T-helper 9 cell (primary cell): ENCODE measurements at regions not wholly inside any gene's neighbourhood (a gene's known extent, or its start where the extent isn't known, plus 50 kb on each side); places are given as distances from the start of the nearest gene placed in this dataset.
"Not testable (repeated sequence)": the region's sequence is repeated elsewhere in the genome, so short reads cannot be mapped to it uniquely, and the experiment has no call there.

ENCODE experiments used
- DNase-seq: peaks from one replicate; pipeline ENCODE4 v3.0.0-alpha.2; 2020

GRCh38 chr16:79998143-79998542 lies 397.6 kb upstream of the MAF start:
- DNase-seq = no peak

DNA sequence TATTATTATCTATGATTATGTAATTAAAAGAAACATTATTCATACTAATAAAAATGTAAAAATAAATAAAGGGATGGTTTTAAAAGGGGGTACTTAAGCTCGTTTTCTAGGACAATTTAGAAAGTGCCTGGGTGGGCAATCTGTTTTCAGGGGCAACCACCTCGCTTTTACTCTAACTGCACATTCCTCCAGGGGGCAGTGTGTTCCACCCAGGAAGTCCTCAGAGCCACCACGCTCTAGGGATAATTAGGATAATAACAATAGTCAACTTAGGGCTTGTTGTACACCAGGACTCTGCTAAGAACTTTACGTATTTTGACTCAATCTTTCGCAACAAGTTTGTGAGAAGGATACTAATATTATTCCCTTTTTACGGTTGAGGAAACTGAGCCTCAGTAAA lies 396.7 kb upstream of the MAF start:
- no peak for DNase-seq

DNA sequence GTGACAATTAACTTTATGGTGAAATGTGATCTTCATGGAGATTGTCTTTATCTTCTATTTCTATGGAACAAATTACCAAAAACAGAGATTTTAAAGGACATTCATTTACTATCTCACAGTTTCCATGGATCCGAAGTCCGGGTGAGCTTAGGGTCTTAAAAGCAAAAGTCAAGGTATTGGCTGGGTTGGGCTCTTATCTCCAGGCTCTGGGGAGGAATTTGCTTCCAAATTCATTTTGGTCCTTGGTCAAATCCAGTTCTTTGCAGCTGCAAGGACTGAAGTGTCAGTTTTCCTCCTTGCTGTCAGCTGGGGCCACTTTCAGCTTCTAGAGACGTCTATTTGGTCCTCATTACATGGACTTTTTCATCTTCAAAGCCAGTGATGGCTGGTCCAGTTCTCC lies 395.8 kb upstream of the MAF start:
- DNase-seq = no peak

DNA sequence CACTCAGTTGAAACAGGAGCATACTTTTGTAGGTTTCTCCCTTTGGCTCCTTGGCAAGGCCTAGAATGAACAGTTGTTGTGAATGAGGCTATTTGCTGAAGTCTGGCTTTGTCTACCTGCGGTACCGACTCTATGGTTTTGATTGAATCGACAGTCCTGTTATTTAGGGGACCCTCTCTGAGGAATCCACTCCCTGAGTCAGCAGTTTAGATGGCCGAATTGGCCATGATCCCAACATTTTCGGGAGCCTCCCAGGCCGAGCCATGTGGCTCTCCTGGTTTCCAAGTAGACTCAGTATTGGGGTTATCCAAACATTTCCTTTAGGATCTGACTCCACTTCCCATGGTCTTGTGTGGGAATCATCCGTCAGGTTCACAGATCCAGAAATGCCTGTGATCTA lies 394.8 kb upstream of the MAF start:
- no peak for DNase-seq

DNA sequence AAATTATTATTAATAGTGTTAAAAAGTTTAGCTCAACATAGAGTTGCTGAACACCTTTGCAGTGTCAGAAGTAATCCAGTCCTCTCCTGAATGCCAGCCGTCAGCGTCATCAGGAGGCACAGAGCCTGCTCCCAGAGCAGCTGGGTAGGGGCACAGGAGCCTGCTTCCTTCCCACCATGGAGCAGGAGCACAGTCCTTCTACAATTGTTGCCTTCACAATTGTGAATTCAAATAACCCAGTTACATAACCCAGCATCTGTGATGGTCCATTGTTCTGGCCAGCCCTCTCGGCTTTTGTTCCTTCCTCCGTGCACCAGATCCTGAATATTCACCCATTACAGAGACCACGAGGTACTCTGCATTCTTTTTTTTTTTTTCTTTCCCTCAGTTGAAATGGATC lies 393.9 kb upstream of the MAF start:
- no peak for DNase-seq

DNA sequence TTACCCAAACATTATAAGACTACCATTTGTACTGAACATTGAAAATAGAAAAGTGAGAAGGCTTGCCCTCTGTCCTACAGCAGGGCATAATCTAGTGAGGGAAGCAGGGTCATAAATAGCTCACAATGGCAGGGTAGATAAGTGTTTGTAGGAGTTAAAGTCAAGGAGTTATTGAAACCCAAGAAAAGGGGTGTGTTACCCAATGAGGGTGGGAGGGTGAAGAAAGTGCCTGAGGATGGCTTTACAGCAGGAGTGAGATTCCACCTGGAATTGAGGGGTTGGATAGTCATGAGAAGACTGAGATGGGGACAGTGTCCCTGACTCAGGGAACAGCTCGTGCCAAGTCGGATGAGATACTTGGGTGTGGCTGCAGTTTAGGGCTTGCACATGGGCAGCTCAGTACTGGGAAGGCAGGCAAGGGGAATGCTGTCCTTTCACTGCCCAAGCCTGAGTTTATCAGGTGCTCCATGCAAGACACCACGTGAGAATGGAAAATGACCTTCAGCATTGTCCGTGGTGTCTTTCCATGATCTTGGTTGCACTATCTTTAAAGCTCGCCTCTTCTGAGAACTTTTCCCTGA lies 393.2 kb upstream of the MAF start:
- no peak for DNase-seq

DNA sequence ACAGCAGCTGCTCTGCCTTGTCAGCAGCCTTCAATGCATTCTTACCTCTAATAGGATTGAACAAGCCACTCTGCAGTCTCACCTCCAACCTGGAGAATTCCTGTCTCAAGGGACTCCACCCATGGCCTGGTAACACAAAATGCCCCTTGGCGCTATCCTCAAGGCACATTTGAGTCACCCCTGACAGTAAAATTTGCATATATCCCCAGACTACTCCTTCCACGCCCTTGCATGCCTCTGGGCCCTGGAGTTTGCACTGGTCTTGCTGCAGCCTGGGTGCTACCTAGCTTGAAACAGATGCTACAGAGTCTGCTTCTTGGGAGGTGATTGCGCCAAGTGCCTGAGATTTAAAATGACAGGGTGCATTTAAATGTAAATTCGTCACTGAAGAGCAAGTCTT lies 391.4 kb upstream of the MAF start:
- DNase-seq = no peak

DNA sequence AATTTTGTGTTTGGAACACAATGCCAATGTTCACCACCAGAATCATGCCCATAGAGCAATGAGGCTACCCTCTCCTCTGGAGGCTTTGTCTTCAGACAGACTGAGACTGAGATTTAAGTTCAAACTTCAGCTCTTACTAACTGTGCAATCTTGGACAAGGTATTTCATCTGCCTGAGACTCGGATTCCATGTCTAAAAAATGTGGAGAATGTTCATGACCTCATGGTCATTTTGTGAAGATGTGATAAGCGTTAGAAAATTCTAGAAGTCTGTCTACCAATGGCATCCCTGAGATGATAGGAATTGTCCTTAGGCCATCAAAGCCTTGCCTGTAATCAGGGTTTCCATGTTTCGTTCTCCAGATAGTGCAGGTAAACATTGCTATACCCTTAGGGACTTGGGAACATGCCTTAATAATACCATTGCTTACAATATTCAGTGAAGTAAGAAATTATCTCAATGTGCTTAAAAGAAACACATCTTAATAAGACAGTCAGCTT lies 388.2 kb upstream of the MAF start:
- no peak for DNase-seq

DNA sequence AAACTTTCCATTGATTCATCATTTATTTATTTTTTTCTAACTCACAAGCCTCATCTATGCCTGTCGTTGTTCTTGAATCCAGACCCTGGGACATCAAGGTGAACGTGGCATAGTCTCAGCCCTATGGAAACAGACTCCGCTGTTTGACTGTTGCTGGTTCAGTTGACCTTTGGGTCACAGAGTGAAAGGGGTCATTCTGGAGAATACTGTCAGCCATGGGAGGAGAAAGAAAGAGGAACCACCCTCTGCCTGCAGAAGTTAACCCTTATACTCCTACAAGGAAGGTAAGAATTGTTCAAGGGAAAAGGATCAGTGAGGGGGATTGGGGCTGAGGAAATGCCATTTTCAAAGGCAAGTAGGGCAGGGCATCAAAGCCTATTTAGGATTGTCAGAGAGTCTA lies 387.6 kb upstream of the MAF start:
- no peak for DNase-seq

GRCh38 chr16:79986352-79986751 lies 385.8 kb upstream of the MAF start:
- DNase-seq = no peak

DNA sequence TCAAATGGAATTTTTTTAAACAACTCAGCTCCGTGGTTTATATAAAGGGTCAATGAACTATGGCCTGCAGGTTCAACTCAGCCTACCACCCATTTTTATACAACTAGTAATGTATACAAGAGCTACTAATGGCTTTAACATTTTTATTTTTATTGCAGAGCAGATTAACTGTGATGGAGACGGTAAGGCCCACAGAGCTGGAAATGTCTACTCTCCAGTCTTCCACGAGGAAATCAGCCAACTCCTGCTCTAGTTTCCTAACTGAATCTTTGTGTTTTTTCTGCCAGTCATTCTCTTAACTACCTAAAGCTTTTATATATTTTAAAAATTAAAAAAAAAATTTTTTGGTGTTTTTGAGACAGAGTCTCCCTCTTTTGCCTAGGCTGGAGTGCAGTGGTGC lies 385.1 kb upstream of the MAF start:
- no peak for DNase-seq

DNA sequence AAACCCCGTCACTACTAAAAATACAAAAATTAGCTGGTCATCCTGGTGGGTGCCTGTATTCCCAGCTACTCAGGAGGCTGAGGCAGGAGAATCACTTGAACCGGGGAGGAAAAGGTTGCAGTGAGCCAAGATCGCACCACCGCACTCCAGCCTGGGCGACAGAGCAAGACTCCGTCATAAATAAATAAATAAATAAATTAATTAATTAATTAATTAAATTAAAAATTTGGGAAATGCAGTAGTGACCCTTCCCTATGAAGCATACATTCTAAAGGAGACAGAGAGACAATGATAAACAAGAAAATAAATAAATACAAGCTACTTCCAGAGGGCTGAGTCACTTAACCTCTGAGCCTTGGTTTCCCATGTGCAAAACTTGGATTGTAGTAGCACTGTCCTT lies 383.6 kb upstream of the MAF start:
- not testable (repeated sequence) for DNase-seq

GRCh38 chr16:79982862-79983261 lies 382.3 kb upstream of the MAF start:
- no peak for DNase-seq

DNA sequence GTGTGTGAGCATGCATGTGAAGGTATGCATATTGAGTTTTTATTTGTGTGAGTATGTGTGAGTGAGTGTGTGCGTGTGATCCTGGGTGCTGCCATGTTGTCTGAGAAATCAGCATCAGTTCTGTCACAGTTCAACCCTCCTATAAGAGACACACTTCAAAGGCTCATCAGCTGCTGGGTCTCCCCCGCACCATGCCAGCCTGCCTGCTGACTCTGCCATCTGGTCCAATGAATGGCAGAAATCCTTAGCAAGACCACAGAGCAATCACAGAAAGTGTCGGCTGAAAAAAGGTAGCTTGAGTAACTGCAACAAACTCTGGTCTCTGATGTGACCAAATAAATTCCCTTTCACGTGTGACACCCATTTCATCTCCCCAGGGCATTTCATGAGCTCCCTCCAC lies 381.8 kb upstream of the MAF start:
- DNase-seq = no peak

GRCh38 chr16:79981814-79982213 lies 381.3 kb upstream of the MAF start:
- DNase-seq = no peak

- DNase-seq = no peak
Measured at GRCh38 chr16:79980650-79981521, 380.3 kb upstream of the MAF start.

DNA sequence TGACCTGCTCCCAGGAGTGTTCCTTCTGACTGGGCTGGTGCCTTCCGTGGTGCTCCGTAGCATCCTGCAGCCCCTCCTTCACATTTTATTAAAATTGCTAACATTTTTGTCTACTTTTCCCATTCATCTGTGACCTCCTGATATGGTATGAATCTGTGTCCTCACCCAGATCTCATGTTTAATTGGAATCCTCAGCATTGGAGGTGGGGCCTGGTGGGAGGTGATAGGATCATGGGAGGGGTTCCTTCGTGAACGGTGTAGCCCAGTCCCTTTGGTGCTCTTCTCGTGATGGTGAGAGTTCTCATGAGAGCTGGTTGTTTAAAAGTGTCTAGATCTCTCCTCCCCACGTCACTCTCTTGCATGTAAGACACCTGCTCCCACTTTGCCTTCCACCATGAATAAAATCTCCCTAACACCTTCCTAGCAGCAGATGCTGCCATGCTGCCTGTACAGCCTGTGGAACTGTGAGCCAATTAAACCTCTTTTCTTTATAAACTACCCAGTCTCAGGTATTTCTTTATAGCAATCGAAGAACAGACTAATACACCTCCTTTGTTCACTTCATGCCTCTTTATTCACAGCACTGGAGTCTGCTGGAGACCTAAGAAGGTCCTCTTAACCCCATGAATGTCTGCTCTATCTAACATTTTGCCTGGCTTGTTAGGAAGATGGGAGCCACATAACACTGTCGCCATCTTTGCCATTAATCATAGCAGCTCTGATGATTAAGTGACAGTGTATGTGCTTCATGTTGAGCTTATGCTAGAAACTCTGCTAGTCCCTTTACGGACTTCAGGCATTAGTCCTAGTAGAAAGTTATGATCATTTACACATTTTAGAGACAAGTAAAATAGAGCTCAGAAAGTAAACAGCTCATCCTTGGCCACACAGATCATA lies 377.7 kb upstream of the MAF start:
- DNase-seq = no peak

- no peak for DNase-seq
Measured at GRCh38 chr16:79973320-79973719, 372.8 kb upstream of the MAF start.

- DNase-seq = no peak
Measured at GRCh38 chr16:79972053-79972704, 371.6 kb upstream of the MAF start.

DNA sequence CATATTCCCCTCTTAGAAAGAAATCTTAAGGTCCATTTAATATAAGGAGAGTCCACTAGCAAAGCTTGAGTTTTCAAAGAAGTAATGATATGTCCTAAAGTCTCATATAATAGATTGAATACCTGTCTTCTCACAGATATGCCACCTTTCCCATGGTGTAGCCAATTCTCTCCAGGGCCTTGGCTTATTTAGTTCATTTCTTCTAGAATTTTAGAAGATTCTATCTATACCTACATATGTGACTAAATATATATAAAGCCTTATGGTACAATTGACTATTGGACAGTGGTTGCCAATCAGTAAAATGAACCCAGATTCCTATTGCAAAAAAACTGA lies 370.7 kb upstream of the MAF start:
- no peak for DNase-seq

GRCh38 chr16:79970551-79971236 lies 370.2 kb upstream of the MAF start:
- DNase-seq = no peak

DNA sequence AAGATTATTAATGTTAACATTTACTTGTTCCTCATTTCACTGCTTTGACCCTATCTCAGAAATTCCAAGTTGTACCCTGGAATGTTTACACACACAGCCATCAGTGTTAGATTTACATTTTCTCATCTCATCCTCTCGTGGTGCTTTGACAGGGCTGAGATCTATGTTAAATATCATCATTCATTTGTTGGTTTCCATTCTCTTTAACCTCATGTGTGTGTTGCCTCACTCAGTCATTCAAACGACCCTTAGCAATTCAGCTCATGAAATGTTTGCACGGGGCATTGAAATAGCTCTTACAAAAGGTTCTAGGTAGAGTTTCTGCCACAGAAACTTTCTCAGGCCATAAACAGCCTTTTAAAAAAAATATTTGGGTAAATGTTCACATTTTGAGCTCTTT lies 369.6 kb upstream of the MAF start:
- DNase-seq = no peak
